GM12875 (cell line): ENCODE measurements at regions not wholly inside any gene's neighbourhood (a gene's known extent, or its start where the extent isn't known, plus 50 kb on each side); places are given as distances from the start of the nearest gene placed in this dataset.

Source experiments
- H3K4me3 ChIP-seq: one replicate; pipeline ENCODE4 v1.5.1; 2011; ENCODE audit warnings: low read depth, low read length, control low read depth
- CTCF ChIP-seq: IDR thresholded peaks from 2 replicates; pipeline ENCODE4 v1.5.1; 2011; ENCODE audit warnings: low read depth, mild to moderate bottlenecking, control low read depth, inconsistent platforms, low read length, moderate library complexity, borderline replicate concordance; ENCODE audit not compliant: insufficient read depth

DNA sequence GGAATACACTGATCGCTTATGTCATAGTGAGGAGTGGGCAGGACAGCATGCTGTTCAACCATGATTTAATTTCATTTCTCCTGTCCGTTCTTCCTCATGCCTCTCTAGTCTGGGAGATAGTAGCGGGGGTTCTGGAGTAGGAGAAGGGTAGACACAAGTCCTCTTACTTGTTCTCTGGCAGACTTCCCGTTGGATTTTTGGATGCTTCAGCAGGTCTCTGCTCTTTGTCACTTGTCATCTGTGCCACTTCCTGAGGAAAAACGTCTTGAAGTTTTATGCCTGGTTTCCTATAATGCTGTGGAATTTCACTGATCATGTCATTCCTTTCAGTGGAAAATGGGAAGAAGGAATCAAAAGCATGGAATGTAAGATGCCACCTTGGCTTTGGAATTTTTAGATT, 154.7 kb downstream of the GATB start:
- no peak overlapping the region for H3K4me3 ChIP-seq
- TF ChIP-seq CTCF, result no peak

DNA sequence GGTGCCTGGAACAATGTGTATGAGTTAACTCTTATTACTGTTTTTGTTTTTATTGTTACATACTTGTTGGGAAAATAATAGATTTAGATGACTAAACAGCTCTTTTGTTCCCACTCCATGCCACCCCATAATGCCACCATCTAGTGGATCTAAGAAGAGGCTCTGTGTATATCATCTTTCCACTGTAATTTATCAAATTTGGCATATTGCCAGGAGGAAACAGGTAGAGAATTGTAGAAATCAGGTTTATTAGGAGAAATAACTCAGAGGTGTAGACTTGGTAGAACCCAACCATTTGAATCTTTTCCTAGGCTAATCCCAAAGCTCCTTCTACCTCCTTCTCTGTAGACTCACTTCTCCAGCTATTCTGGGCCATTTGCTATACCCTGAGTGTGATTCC, 150.6 kb downstream of the GATB start:
- TF ChIP-seq CTCF, result no peak
- no peak overlapping the region for H3K4me3 ChIP-seq

- TF ChIP-seq CTCF, result no peak
- no peak overlapping the region for H3K4me3 ChIP-seq
These were observed 148.8 kb downstream of the GATB start for GRCh38 chr4:151611960-151612359.

DNA sequence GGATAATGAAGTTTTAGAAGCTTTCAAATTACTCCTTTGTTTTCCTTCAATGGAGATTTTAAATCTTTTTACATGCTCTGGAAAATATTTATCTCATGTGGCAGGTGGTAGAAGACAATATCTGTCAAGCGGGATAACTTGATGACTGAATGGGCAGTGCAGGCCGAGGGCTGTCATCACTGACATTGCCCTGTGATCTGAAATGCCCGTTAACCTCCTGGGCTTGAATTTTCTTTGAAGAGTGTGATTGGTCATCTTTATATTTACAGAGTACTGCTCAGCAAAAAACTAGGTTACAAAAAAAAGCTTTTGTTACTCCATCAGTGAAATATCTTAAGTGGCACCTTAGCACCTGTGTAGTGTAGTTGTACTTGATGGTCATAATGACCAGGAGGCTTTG, 147.5 kb downstream of the GATB start:
- no peak for TF ChIP-seq CTCF

DNA sequence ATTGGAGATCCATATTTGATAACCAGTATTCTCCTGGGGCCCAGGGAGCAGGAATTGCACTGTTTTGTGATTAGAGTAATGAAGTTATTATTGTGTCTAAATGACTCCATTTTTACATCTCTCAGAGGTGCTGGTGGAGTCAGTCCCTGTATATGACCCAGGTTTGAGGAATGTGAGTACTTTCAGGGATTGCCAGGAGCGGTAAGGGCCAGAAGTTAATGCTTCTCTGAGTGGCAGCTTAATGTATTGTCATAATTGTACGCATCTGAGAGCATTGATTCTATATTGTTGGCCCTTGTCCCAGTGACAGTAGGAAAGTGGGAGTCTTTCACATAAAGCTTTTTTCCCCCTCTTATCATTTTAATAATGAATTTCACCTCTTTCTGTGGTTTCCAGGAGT, 146.2 kb downstream of the GATB start:
- TF ChIP-seq CTCF, result no peak
- H3K4me3 ChIP-seq, result no peak overlapping the region

More for the DNA sequence above, 147.5 kb downstream of the GATB start:
- H3K4me3 ChIP-seq, result no peak overlapping the region

DNA sequence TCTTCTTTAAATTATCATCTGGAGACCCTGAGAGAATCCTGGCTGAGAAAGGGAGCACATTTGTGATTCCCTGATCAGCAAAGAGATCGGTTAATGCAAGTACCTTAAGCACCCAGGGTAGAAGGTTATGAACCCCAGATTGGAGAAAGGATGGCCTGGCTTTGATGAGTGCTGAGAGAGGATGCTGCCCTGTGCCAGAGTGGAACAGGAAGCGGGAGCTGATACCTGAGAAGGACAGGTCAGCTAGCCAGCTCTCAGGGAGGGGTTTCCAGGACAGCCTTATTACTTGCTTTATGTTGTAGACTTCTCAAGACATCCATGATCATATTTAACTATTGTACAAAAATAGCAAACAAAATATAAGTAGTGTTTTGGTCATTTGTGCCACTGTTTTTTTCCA, 141.9 kb downstream of the GATB start:
- no peak for TF ChIP-seq CTCF
- H3K4me3 ChIP-seq, result no peak overlapping the region

DNA sequence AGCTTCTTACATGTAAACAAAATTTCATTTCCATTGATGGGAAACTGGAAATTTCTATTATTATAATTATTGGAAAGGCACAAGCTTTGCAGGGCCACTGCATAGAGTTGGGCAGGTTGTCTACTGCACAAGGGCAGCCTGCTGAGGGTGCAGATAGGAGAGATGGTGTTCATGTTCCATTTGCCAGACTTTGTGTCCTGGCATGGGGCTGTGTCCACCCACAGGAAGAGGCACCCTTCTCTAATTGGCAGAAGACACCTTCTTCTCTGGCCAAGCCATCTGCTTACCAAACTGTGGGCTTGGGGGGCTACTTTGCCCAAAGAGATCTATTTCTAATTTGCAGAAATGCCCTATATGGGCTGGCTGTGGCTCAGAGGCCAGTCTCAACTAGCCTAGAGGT, 140.7 kb downstream of the GATB start:
- H3K4me3 ChIP-seq, result no peak overlapping the region
- TF ChIP-seq CTCF, result no peak
